Ishikawa (cell line): ENCODE measurements at regions not wholly inside any gene's neighbourhood (a gene's known extent, or its start where the extent isn't known, plus 50 kb on each side); places are given as distances from the start of the nearest gene placed in this dataset.

ENCODE experiments used
- CEBPB ChIP-seq: IDR thresholded peaks from 2 replicates; pipeline ENCODE4 v1.6.1; 2012
- CREB1 ChIP-seq: IDR thresholded peaks from 2 replicates; pipeline ENCODE4 v1.6.1; 2012; ENCODE audit warnings: low read depth
- EGR1 ChIP-seq: IDR thresholded peaks from 2 replicates; pipeline ENCODE4 v1.6.1; 2012
- EP300 ChIP-seq: IDR thresholded peaks from 2 replicates; pipeline ENCODE4 v1.6.1; 2012; ENCODE audit warnings: borderline replicate concordance
- FOXM1 ChIP-seq: IDR thresholded peaks from 2 replicates; pipeline ENCODE4 v1.6.1; 2012; ENCODE audit warnings: low read depth, borderline replicate concordance
- NFIC ChIP-seq: IDR thresholded peaks from 2 replicates; pipeline ENCODE4 v1.6.1; 2012
- RAD21 ChIP-seq: IDR thresholded peaks from 2 replicates; pipeline ENCODE4 v1.6.1; 2012; ENCODE audit warnings: low read depth
- YY1 ChIP-seq: IDR thresholded peaks from 2 replicates; pipeline ENCODE4 v1.6.1; 2012; ENCODE audit warnings: low read depth
- TF ChIP-seq, protein P1 (sequence below): IDR thresholded peaks from 2 replicates; pipeline ENCODE4 v1.6.1; 2012; ENCODE audit warnings: low read depth, mild to moderate bottlenecking
- TF ChIP-seq, protein P2 (sequence below): IDR thresholded peaks from 2 replicates; pipeline ENCODE4 v1.6.1; 2012

DNA sequence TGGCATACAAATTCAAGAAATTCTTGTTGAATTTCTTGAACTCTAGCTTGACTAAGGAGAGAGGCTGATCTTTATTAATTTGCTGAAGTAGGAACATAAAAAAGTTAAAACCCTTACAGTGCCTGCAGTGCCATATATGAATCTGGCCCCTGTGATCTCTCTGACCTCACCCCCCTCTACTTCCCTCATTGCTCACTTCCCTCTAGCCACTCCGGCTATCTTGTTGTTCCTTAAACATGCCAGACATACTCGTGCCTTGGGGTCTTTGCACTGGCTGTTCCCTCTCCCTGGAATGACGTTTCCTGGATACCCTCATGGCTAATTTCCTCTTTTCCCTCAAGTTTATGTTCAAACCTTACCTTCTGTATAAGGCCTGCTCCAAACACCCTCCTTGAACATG lies 246.3 kb upstream of the SIX2 start:
- TF ChIP-seq, protein P1, sequence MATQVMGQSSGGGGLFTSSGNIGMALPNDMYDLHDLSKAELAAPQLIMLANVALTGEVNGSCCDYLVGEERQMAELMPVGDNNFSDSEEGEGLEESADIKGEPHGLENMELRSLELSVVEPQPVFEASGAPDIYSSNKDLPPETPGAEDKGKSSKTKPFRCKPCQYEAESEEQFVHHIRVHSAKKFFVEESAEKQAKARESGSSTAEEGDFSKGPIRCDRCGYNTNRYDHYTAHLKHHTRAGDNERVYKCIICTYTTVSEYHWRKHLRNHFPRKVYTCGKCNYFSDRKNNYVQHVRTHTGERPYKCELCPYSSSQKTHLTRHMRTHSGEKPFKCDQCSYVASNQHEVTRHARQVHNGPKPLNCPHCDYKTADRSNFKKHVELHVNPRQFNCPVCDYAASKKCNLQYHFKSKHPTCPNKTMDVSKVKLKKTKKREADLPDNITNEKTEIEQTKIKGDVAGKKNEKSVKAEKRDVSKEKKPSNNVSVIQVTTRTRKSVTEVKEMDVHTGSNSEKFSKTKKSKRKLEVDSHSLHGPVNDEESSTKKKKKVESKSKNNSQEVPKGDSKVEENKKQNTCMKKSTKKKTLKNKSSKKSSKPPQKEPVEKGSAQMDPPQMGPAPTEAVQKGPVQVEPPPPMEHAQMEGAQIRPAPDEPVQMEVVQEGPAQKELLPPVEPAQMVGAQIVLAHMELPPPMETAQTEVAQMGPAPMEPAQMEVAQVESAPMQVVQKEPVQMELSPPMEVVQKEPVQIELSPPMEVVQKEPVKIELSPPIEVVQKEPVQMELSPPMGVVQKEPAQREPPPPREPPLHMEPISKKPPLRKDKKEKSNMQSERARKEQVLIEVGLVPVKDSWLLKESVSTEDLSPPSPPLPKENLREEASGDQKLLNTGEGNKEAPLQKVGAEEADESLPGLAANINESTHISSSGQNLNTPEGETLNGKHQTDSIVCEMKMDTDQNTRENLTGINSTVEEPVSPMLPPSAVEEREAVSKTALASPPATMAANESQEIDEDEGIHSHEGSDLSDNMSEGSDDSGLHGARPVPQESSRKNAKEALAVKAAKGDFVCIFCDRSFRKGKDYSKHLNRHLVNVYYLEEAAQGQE: no peak
- no peak for TF ChIP-seq NFIC
- TF ChIP-seq EP300: no peak
- TF ChIP-seq RAD21: no peak
- TF ChIP-seq CREB1: no peak
- TF ChIP-seq, protein P2, sequence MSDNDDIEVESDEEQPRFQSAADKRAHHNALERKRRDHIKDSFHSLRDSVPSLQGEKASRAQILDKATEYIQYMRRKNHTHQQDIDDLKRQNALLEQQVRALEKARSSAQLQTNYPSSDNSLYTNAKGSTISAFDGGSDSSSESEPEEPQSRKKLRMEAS: no peak
- no peak for TF ChIP-seq EGR1
- no peak for TF ChIP-seq YY1
- no peak for TF ChIP-seq CEBPB
- TF ChIP-seq FOXM1: no peak
